Kidney (tissue), 13 donors: ENCODE measurements at regions not wholly inside any gene's neighbourhood (a gene's known extent, or its start where the extent isn't known, plus 50 kb on each side); places are given as distances from the start of the nearest gene placed in this dataset.

Experiments
- DNase-seq, 5 donors: peaks; one replicate each; pipeline ENCODE4 v3.0.0-alpha.2; 2013 to 2020
- FAIRE-seq: peaks from 2 replicates; lab custom pipeline; 2012; peaks lifted over from hg19 to GRCh38; lab: Jason Lieb, UNC
- H3K27ac ChIP-seq, 2 donors: one replicate each; pipeline ENCODE4 v1.7.0; 2013; ENCODE audit warnings: low read depth in 2 of 2, low read length in 2 of 2, inconsistent platforms in 1 of 2
- H3K27me3 ChIP-seq: one replicate; pipeline ENCODE4 v1.7.1; 2013; ENCODE audit warnings: low read length, inconsistent platforms; ENCODE audit not compliant: control insufficient read depth, insufficient read depth
- H3K36me3 ChIP-seq, 3 donors: one replicate each; pipeline versions ENCODE4 v1.7.0 to v1.7.1; 2013; ENCODE audit warnings: low read length in 3 of 3, control low read depth in 1 of 3, inconsistent platforms in 1 of 3; ENCODE audit not compliant: insufficient read depth in 3 of 3, control insufficient read depth in 2 of 3
- H3K4me1 ChIP-seq, 3 donors: one replicate each; pipeline versions ENCODE4 v1.7.0 to v1.7.1; 2013; ENCODE audit warnings: low read length in 3 of 3, inconsistent platforms in 1 of 3, low read depth in 1 of 3; ENCODE audit not compliant: control insufficient read depth in 2 of 3, insufficient read depth in 2 of 3
- H3K4me3 ChIP-seq, 3 donors: one replicate each; pipeline versions ENCODE4 v1.7.0 to v1.8.1; 2013; ENCODE audit warnings: low read length in 3 of 3, control low read depth in 1 of 3, inconsistent platforms in 1 of 3
- H3K9ac ChIP-seq, 3 donors: one replicate each; pipeline versions ENCODE4 v1.7.0 to v1.7.1; 2013; ENCODE audit warnings: low read length in 3 of 3, control low read depth in 1 of 3, inconsistent platforms in 1 of 3
- H3K9me3 ChIP-seq, 3 donors: one replicate each; pipeline versions ENCODE4 v1.7.0 to v1.7.1; 2013; ENCODE audit warnings: low read length in 3 of 3, control low read depth in 1 of 3, inconsistent platforms in 1 of 3; ENCODE audit not compliant: control insufficient read depth in 2 of 3, insufficient read depth in 1 of 3
- intact Hi-C: fragments of 100-400 bp; cut with DNase I; formaldehyde crosslinking; loops from one replicate; pipeline ENCODE4 v1.11.1; 2022
- TF ChIP-seq, protein P1 (sequence below): IDR thresholded peaks from 3 replicates; pipeline ENCODE4 v1.5.1; 2012; ENCODE audit warnings: mild to moderate bottlenecking, moderate library complexity, borderline replicate concordance; ENCODE audit not compliant: insufficient read depth; ENCODE audit errors: extremely low read depth
- donor health status: control.
- donor health status: control.
- donor health status: control.
- donor health status: control.
- donor health status: control.
- donor health status: DM: yes; HTN: yes; CAD: no.
- donor health status: Normal renal cell carcinoma (clear cell type).

GRCh38 chr13:59340151-59340550 lies 823.6 kb downstream of the DIAPH3 start:
- Histone ChIP-seq H3K4me3 (no peak overlapping the region), H3K9me3 (no peaks in the 10 kb centered on the region), H3K4me1 (peaks cover 2 to 4% (median 2%) of the 10 kb centered on the region in 3 donors), H3K36me3 (no peaks in the 10 kb centered on the region), H3K9ac (no peak overlapping the region), H3K27ac (no peak overlapping the region), H3K27me3 (no peaks in the 10 kb centered on the region)
- FAIRE-seq (no peak), DNase-seq (no peak)
- intact Hi-C loops = no loop called here
- TF ChIP-seq, protein P1, sequence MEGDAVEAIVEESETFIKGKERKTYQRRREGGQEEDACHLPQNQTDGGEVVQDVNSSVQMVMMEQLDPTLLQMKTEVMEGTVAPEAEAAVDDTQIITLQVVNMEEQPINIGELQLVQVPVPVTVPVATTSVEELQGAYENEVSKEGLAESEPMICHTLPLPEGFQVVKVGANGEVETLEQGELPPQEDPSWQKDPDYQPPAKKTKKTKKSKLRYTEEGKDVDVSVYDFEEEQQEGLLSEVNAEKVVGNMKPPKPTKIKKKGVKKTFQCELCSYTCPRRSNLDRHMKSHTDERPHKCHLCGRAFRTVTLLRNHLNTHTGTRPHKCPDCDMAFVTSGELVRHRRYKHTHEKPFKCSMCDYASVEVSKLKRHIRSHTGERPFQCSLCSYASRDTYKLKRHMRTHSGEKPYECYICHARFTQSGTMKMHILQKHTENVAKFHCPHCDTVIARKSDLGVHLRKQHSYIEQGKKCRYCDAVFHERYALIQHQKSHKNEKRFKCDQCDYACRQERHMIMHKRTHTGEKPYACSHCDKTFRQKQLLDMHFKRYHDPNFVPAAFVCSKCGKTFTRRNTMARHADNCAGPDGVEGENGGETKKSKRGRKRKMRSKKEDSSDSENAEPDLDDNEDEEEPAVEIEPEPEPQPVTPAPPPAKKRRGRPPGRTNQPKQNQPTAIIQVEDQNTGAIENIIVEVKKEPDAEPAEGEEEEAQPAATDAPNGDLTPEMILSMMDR = no peak

DNA sequence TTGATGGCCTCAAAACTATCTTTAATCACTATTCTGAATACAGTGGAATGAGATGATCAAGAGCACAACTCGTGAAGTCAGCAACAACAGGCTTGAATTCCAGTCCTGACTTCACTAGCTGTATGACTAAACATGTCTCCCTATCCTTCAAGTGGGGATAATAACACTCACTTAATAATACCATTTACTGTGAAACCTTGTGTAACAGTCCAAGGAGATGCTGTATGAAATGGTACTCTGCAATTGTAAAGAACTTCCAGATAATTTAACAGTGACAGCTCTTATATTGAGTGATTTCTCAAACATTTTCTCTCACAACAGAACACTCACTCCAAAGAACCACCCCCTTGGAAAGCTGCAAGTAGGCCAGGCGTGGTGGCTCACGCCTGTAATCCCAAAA lies 823.1 kb downstream of the DIAPH3 start:
- no peak for FAIRE-seq

GRCh38 chr13:59342400-59342799 lies 821.3 kb downstream of the DIAPH3 start:
- no peaks in the 10 kb centered on the region for H3K9me3 ChIP-seq
- H3K4me3 ChIP-seq = no peak overlapping the region
- peaks cover 2 to 4% (median 2%) of the 10 kb centered on the region in 3 donors for H3K4me1 ChIP-seq
- no peak overlapping the region for H3K9ac ChIP-seq
- peak overlapping the region in 1 of 2 donors; percentile 65 for H3K27ac ChIP-seq
- TF ChIP-seq, protein P1 = no peak
- FAIRE-seq (peak; percentile 21), DNase-seq (peak in 1 of 5 donors; percentile 45)
- no peaks in the 10 kb centered on the region for H3K27me3 ChIP-seq
- intact Hi-C loops = no loop called here
- no peaks in the 10 kb centered on the region for H3K36me3 ChIP-seq

More for the DNA sequence above, 823.1 kb downstream of the DIAPH3 start:
- Histone ChIP-seq H3K27me3 (no peaks in the 10 kb centered on the region), H3K9ac (no peak overlapping the region), H3K36me3 (no peaks in the 10 kb centered on the region), H3K4me1 (peaks cover 2 to 4% (median 2%) of the 10 kb centered on the region in 3 donors), H3K27ac (no peak overlapping the region), H3K4me3 (no peak overlapping the region), H3K9me3 (no peaks in the 10 kb centered on the region)
- intact Hi-C loops = no loop called here
- TF ChIP-seq, protein P1 = no peak
- DNase-seq = no peak

GRCh38 chr13:59343132-59343531 lies 820.6 kb downstream of the DIAPH3 start:
- intact Hi-C loops = no loop called here
- Histone ChIP-seq H3K9me3 (no peaks in the 10 kb centered on the region), H3K27me3 (no peaks in the 10 kb centered on the region), H3K36me3 (no peaks in the 10 kb centered on the region), H3K9ac (no peak overlapping the region), H3K4me3 (no peak overlapping the region), H3K4me1 (peaks cover 2 to 4% (median 2%) of the 10 kb centered on the region in 3 donors), H3K27ac (no peak overlapping the region)
- TF ChIP-seq, protein P1 = no peak
- FAIRE-seq = no peak
- no peak for DNase-seq
